ENCODE measurements at regions not wholly inside any gene's neighbourhood (a gene's known extent, or its start where the extent isn't known, plus 50 kb on each side); places are given as distances from the start of the nearest gene placed in this dataset.

DNA sequence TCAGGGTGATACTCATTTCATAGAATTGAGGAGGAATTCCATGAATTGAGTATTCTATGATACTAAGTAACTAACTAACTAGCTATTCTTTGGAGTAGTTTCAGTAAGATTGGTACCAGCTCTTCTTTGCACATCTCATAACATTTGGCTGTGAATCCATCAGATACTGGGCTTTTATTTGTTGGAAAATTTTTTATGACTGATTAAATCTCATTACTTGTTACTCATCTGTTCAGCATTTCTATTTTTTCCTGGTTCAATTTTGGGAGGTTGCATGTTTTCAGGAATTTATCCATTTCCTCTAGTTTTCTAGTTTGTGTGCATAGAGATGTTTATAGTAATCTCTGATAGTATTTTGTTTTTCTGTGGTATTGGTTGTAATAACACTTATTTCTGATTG is 70.8 kb upstream of the FREM3 start:
- TF ChIP-seq, protein P1, sequence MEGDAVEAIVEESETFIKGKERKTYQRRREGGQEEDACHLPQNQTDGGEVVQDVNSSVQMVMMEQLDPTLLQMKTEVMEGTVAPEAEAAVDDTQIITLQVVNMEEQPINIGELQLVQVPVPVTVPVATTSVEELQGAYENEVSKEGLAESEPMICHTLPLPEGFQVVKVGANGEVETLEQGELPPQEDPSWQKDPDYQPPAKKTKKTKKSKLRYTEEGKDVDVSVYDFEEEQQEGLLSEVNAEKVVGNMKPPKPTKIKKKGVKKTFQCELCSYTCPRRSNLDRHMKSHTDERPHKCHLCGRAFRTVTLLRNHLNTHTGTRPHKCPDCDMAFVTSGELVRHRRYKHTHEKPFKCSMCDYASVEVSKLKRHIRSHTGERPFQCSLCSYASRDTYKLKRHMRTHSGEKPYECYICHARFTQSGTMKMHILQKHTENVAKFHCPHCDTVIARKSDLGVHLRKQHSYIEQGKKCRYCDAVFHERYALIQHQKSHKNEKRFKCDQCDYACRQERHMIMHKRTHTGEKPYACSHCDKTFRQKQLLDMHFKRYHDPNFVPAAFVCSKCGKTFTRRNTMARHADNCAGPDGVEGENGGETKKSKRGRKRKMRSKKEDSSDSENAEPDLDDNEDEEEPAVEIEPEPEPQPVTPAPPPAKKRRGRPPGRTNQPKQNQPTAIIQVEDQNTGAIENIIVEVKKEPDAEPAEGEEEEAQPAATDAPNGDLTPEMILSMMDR (IDR thresholded peaks at IDR 0.05), result no peak
- no peak for TF ChIP-seq POLR2A (IDR thresholded peaks at IDR 0.05)

Data from thyroid gland (tissue), 4 donors.